Liver (tissue), 8 donors: ENCODE measurements at regions not wholly inside any gene's neighbourhood (a gene's known extent, or its start where the extent isn't known, plus 50 kb on each side); places are given as distances from the start of the nearest gene placed in this dataset.

Experiments used
- DNase-seq: peaks from one replicate; pipeline ENCODE4 v3.0.0-alpha.2; 2017; ENCODE audit warnings: low spot score
- H3K27ac ChIP-seq, 2 donors: one replicate each; pipeline ENCODE4 v1.7.0; 2013; ENCODE audit warnings: inconsistent platforms in 2 of 2, low read length in 2 of 2, control low read depth in 1 of 2, low read depth in 1 of 2, mild to moderate bottlenecking in 1 of 2
- H3K27me3 ChIP-seq, 4 donors: one replicate each; pipeline versions ENCODE4 v1.6.1 to v1.7.0; 2013; ENCODE audit warnings: low read length in 3 of 4, inconsistent platforms in 1 of 4, mild to moderate bottlenecking in 1 of 4, moderate library complexity in 1 of 4; ENCODE audit not compliant: control insufficient read depth in 4 of 4, insufficient read depth in 4 of 4
- H3K36me3 ChIP-seq, 4 donors: one replicate each; pipeline versions ENCODE4 v1.6.1 to v1.7.0; 2013; ENCODE audit warnings: low read length in 3 of 4, mild to moderate bottlenecking in 3 of 4, low read depth in 1 of 4, moderate library complexity in 1 of 4; ENCODE audit not compliant: control insufficient read depth in 4 of 4, insufficient read depth in 3 of 4
- H3K4me1 ChIP-seq, 4 donors: one replicate each; pipeline versions ENCODE4 v1.6.1 to v1.7.0; 2013; ENCODE audit warnings: low read length in 3 of 4, mild to moderate bottlenecking in 3 of 4, moderate library complexity in 1 of 4; ENCODE audit not compliant: control insufficient read depth in 4 of 4, insufficient read depth in 4 of 4
- H3K4me3 ChIP-seq, 3 donors: one replicate each; pipeline versions ENCODE4 v1.6.1 to v1.7.0; 2013; ENCODE audit warnings: low read length in 3 of 3, control low read depth in 1 of 3, low read depth in 1 of 3, mild to moderate bottlenecking in 1 of 3
- H3K9ac ChIP-seq, 2 donors: one replicate each; pipeline ENCODE4 v1.7.0; 2013; ENCODE audit warnings: low read length in 2 of 2, mild to moderate bottlenecking in 2 of 2, moderate library complexity in 2 of 2, control low read depth in 1 of 2, low read depth in 1 of 2
- H3K9me3 ChIP-seq, 4 donors: one replicate each; pipeline versions ENCODE4 v1.6.1 to v1.7.0; 2013; ENCODE audit warnings: low read length in 3 of 4; ENCODE audit not compliant: control insufficient read depth in 4 of 4
- EGR1 ChIP-seq, 2 donors: IDR thresholded peaks; 2 replicates each; pipeline ENCODE4 v1.6.1; 2016 to 2018; ENCODE audit warnings: antibody characterized with exemption in 2 of 2, low read depth in 2 of 2
- FOXA1 ChIP-seq: IDR thresholded peaks from 2 replicates; pipeline ENCODE4 v1.6.1; 2016; ENCODE audit warnings: antibody characterized with exemption
- GABPA ChIP-seq, 2 donors: IDR thresholded peaks in 1 of 2; conservative IDR thresholded peaks in 1 of 2; 2 replicates each; pipeline ENCODE4 v1.6.1; 2016; ENCODE audit warnings: antibody characterized with exemption in 2 of 2, mild to moderate bottlenecking in 1 of 2, moderate library complexity in 1 of 2
- HNF4A ChIP-seq, 2 donors: conservative IDR thresholded peaks; 2 replicates each; pipeline ENCODE4 v1.6.1; 2016; ENCODE audit warnings: antibody characterized with exemption in 2 of 2, mild to moderate bottlenecking in 2 of 2
- HNF4G ChIP-seq: IDR thresholded peaks from 2 replicates; pipeline ENCODE4 v1.6.1; 2016; ENCODE audit warnings: antibody characterized with exemption
- JUND ChIP-seq, 2 donors: IDR thresholded peaks; 2 replicates each; pipeline ENCODE4 v1.6.1; 2016; ENCODE audit warnings: antibody characterized with exemption in 2 of 2
- NR2F2 ChIP-seq: IDR thresholded peaks from 2 replicates; pipeline ENCODE4 v1.6.1; 2016; ENCODE audit warnings: antibody characterized with exemption
- RXRA ChIP-seq, 2 donors: IDR thresholded peaks; 2 replicates each; pipeline ENCODE4 v1.6.1; 2017 to 2018; ENCODE audit warnings: antibody characterized with exemption in 2 of 2, mild to moderate bottlenecking in 1 of 2
- SP1 ChIP-seq: IDR thresholded peaks from 2 replicates; pipeline ENCODE4 v1.6.1; 2018; ENCODE audit warnings: antibody characterized with exemption, mild to moderate bottlenecking
- TAF1 ChIP-seq: conservative IDR thresholded peaks from 2 replicates; pipeline ENCODE4 v1.6.1; 2016; ENCODE audit warnings: antibody characterized with exemption, mild to moderate bottlenecking
- YY1 ChIP-seq: IDR thresholded peaks from 2 replicates; pipeline ENCODE4 v1.6.1; 2016; ENCODE audit warnings: antibody characterized with exemption, mild to moderate bottlenecking
- WGBS: extraction: QIAGEN DNeasy Blood & Tissue Kit; methylation state at CpG from one replicate; pipeline ENCODE4 v1.1.7; 2013; 5-methylcytosine and 5-hydroxymethylcytosine counted together
- TF ChIP-seq, protein P1 (sequence below): IDR thresholded peaks from 2 replicates; pipeline ENCODE4 v1.6.1; 2016; ENCODE audit warnings: antibody characterized with exemption
- TF ChIP-seq, protein P2 (sequence below): IDR thresholded peaks from 2 replicates; pipeline ENCODE4 v1.6.1; 2016; ENCODE audit warnings: antibody characterized with exemption
- TF ChIP-seq, protein P3 (sequence below): fragments of 150-350 bp; IDR thresholded peaks from 2 replicates; pipeline ENCODE4 v1.5.1; 2017; ENCODE audit warnings: improper control_type of control experiment, low read depth, low read length; ENCODE audit not compliant: missing input control
- TF ChIP-seq, protein P4 (sequence below): IDR thresholded peaks from 2 replicates; pipeline ENCODE4 v1.6.1; 2016; ENCODE audit warnings: antibody characterized with exemption
- TF ChIP-seq, protein P5 (sequence below): IDR thresholded peaks from 2 replicates; pipeline ENCODE4 v1.6.1; 2016; ENCODE audit warnings: antibody characterized with exemption, mild to moderate bottlenecking
- donor health status: healthy.
- donor health status: healthy.
- donor health status: healthy.
- donor health status: healthy.
- donor health status: healthy.

DNA sequence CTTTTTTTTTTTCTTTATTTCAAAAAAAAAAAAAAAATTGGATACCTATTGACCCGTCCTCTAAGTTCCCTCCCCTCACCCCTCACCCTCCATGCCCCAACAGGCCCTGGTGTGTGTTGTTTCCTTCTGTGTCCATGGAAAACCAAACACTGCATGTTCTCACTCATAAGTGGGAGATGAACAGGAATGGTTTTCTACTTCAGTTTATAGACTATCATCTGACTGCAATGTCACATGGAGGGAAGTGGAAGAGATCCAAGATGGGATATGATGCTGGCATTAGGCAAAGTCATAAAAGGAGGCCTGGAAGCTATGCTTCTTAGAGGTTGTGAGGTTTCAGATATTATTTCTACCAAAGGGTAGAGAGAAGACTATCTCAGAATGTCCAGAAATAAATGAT, 237.5 kb downstream of the MAFB start (continued):
- no peak for TF ChIP-seq HNF4G
- TF ChIP-seq, protein P1, sequence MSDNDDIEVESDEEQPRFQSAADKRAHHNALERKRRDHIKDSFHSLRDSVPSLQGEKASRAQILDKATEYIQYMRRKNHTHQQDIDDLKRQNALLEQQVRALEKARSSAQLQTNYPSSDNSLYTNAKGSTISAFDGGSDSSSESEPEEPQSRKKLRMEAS: no peak
- no peak for TF ChIP-seq YY1

DNA sequence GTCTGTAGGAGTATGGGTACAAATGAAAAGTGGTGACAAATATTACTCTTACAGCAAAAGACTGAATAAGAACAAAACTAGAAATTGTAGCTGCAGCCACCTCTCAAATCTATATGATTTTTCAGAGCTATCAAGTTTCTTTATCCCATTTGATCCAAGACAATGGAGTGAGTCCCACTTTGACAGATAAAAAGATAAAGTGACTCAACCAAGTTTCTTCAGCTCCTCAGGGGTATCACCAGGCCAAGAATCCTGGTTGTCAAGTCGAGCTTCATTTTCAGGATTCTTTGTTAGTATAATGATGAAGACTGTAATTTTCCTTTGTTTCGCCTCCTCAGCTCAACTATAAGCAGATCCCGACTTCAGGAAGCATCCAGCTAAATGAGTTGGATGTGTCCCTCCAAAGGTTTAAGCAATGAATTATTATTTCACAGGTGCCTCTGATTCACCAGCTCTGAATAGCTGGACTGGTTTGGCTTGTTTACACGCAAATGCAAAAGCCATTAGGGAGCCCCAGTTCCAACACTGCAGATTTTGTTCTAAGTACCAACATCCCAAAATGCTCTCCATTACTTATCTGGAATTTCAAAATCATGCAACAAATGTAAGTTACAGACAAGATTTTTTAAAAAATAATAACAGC, 238.9 kb downstream of the MAFB start:
- Histone ChIP-seq H3K27ac (no peak overlapping the region), H3K27me3 (no peaks in the 10 kb centered on the region), H3K4me3 (no peak overlapping the region), H3K9ac (no peak overlapping the region), H3K4me1 (no peaks in the 10 kb centered on the region), H3K36me3 (no peaks in the 10 kb centered on the region), H3K9me3 (no peaks in the 10 kb centered on the region)
- no peak for DNase-seq
- TF ChIP-seq, protein P2, sequence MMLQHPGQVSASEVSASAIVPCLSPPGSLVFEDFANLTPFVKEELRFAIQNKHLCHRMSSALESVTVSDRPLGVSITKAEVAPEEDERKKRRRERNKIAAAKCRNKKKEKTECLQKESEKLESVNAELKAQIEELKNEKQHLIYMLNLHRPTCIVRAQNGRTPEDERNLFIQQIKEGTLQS: no peak
- TF ChIP-seq, protein P3, sequence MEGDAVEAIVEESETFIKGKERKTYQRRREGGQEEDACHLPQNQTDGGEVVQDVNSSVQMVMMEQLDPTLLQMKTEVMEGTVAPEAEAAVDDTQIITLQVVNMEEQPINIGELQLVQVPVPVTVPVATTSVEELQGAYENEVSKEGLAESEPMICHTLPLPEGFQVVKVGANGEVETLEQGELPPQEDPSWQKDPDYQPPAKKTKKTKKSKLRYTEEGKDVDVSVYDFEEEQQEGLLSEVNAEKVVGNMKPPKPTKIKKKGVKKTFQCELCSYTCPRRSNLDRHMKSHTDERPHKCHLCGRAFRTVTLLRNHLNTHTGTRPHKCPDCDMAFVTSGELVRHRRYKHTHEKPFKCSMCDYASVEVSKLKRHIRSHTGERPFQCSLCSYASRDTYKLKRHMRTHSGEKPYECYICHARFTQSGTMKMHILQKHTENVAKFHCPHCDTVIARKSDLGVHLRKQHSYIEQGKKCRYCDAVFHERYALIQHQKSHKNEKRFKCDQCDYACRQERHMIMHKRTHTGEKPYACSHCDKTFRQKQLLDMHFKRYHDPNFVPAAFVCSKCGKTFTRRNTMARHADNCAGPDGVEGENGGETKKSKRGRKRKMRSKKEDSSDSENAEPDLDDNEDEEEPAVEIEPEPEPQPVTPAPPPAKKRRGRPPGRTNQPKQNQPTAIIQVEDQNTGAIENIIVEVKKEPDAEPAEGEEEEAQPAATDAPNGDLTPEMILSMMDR: no peak
- no peak for TF ChIP-seq TAF1
- TF ChIP-seq RXRA (IDR thresholded peaks at IDR 0.05): no peak
- no peak for TF ChIP-seq HNF4A (conservative IDR thresholded peaks at IDR 0.05)
- TF ChIP-seq JUND (IDR thresholded peaks at IDR 0.05): no peak
- TF ChIP-seq FOXA1: no peak
- no peak for TF ChIP-seq NR2F2
- no peak for TF ChIP-seq SP1
- TF ChIP-seq, protein P4, sequence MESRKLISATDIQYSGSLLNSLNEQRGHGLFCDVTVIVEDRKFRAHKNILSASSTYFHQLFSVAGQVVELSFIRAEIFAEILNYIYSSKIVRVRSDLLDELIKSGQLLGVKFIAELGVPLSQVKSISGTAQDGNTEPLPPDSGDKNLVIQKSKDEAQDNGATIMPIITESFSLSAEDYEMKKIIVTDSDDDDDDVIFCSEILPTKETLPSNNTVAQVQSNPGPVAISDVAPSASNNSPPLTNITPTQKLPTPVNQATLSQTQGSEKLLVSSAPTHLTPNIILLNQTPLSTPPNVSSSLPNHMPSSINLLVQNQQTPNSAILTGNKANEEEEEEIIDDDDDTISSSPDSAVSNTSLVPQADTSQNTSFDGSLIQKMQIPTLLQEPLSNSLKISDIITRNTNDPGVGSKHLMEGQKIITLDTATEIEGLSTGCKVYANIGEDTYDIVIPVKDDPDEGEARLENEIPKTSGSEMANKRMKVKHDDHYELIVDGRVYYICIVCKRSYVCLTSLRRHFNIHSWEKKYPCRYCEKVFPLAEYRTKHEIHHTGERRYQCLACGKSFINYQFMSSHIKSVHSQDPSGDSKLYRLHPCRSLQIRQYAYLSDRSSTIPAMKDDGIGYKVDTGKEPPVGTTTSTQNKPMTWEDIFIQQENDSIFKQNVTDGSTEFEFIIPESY: no peak
- TF ChIP-seq YY1: no peak
- TF ChIP-seq, protein P5, sequence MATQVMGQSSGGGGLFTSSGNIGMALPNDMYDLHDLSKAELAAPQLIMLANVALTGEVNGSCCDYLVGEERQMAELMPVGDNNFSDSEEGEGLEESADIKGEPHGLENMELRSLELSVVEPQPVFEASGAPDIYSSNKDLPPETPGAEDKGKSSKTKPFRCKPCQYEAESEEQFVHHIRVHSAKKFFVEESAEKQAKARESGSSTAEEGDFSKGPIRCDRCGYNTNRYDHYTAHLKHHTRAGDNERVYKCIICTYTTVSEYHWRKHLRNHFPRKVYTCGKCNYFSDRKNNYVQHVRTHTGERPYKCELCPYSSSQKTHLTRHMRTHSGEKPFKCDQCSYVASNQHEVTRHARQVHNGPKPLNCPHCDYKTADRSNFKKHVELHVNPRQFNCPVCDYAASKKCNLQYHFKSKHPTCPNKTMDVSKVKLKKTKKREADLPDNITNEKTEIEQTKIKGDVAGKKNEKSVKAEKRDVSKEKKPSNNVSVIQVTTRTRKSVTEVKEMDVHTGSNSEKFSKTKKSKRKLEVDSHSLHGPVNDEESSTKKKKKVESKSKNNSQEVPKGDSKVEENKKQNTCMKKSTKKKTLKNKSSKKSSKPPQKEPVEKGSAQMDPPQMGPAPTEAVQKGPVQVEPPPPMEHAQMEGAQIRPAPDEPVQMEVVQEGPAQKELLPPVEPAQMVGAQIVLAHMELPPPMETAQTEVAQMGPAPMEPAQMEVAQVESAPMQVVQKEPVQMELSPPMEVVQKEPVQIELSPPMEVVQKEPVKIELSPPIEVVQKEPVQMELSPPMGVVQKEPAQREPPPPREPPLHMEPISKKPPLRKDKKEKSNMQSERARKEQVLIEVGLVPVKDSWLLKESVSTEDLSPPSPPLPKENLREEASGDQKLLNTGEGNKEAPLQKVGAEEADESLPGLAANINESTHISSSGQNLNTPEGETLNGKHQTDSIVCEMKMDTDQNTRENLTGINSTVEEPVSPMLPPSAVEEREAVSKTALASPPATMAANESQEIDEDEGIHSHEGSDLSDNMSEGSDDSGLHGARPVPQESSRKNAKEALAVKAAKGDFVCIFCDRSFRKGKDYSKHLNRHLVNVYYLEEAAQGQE: no peak
- TF ChIP-seq GABPA (IDR thresholded peaks at IDR 0.05 in 1 of 2, conservative IDR thresholded peaks at IDR 0.05 in 1 of 2): no peak
- TF ChIP-seq, protein P1: no peak
- no peak for TF ChIP-seq EGR1 (IDR thresholded peaks at IDR 0.05; ENCODE audit: low read depth in 2 of 2)
- no peak for TF ChIP-seq HNF4G
- WGBS: 77% methylated on average over 4 of the region's 4 CpGs
